IMR-90 (cell line): ENCODE measurements at regions not wholly inside any gene's neighbourhood (a gene's known extent, or its start where the extent isn't known, plus 50 kb on each side); places are given as distances from the start of the nearest gene placed in this dataset.

Experiments
- ATAC-seq: fragments of 200-7000 bp; cut with Tn5 transposase; 2 replicates; pipeline ENCODE4 v1.9.1; 2020; ENCODE audit warnings: low read depth, mild to moderate bottlenecking, moderate library complexity
- BruUV-seq: library from RNA; stranded (reverse); fragments of 400-500 nt; replicated peaks from 2 replicates; lab custom pipeline; 2021; lab: Mats Ljungman, UMichigan
- CTCF ChIA-PET: fragments of 300-600 bp; formaldehyde crosslinking; extraction: SDS; loops from one replicate; lab custom pipeline; 2021; ENCODE audit warnings: antibody characterized with exemption; lab: Yijun Ruan, JAX
- POLR2A ChIA-PET: fragments of 300-600 bp; sonication (Branson Sonifier 250); formaldehyde crosslinking; loops from one replicate; lab custom pipeline; 2022; ENCODE audit warnings: antibody characterized with exemption; ENCODE audit not compliant: unreplicated experiment; lab: Charles Lee
- DNase-seq: peaks from one replicate; pipeline ENCODE4 v3.0.0; 2013
- H2AFZ ChIP-seq: replicated peaks from 2 replicates; pipeline ENCODE3; 2013; ENCODE audit warnings: low read length, mild to moderate bottlenecking; ENCODE audit not compliant: poor library complexity
- H2AK5ac ChIP-seq: 2 replicates; pipeline ENCODE4 v1.6.1; 2013; ENCODE audit warnings: low read depth, low read length, inconsistent platforms
- H2AK9ac ChIP-seq: replicated peaks from 2 replicates; pipeline ENCODE3; 2013; ENCODE audit warnings: mild to moderate bottlenecking, low read depth, low read length, moderate library complexity; ENCODE audit not compliant: poor library complexity
- H2BK120ac ChIP-seq: 2 replicates; pipeline ENCODE4 v1.6.1; 2013; ENCODE audit warnings: low read depth, low read length, inconsistent platforms
- H2BK15ac ChIP-seq: 3 replicates; pipeline ENCODE4 v1.6.1; 2013; ENCODE audit warnings: low read depth, low read length, inconsistent platforms
- H2BK20ac ChIP-seq: 2 replicates; pipeline ENCODE4 v1.6.1; 2013; ENCODE audit warnings: low read depth, mild to moderate bottlenecking, inconsistent platforms, low read length, moderate library complexity
- H2BK5ac ChIP-seq: 2 replicates; pipeline ENCODE4 v1.6.1; 2013; ENCODE audit warnings: mild to moderate bottlenecking, low read depth, low read length, inconsistent platforms; ENCODE audit not compliant: poor library complexity, severe bottlenecking
- H3K14ac ChIP-seq: replicated peaks from 2 replicates; pipeline ENCODE4 v1.6.1; 2013; ENCODE audit warnings: low read depth, low read length, inconsistent platforms
- H3K18ac ChIP-seq: 2 replicates; pipeline ENCODE4 v1.6.1; 2013; ENCODE audit warnings: low read depth, low read length, control low read depth
- H3K23ac ChIP-seq: 2 replicates; pipeline ENCODE4 v1.6.1; 2013; ENCODE audit warnings: low read depth, low read length, inconsistent platforms
- H3K27ac ChIP-seq: 2 replicates; pipeline ENCODE4 v1.5.1; 2013; ENCODE audit warnings: mild to moderate bottlenecking, control low read depth, low read length; ENCODE audit not compliant: insufficient read depth
- H3K27me3 ChIP-seq: 2 replicates; pipeline ENCODE4 v1.6.1; 2013; ENCODE audit warnings: low read length; ENCODE audit not compliant: control insufficient read depth, insufficient read depth
- H3K36me3 ChIP-seq: 2 replicates; pipeline ENCODE4 v1.6.1; 2013; ENCODE audit warnings: low read length, mixed read lengths; ENCODE audit not compliant: control insufficient read depth, insufficient read depth
- H3K4ac ChIP-seq: 2 replicates; pipeline ENCODE4 v1.6.1; 2013; ENCODE audit warnings: low read depth, low read length, inconsistent platforms
- H3K4me1 ChIP-seq: 2 replicates; pipeline ENCODE4 v1.6.1; 2013; ENCODE audit warnings: low read length, mixed read lengths; ENCODE audit not compliant: control insufficient read depth, insufficient read depth
- H3K4me2 ChIP-seq: 2 replicates; pipeline ENCODE4 v1.6.1; 2013; ENCODE audit warnings: low read depth, mild to moderate bottlenecking, control low read depth, low read length, moderate library complexity
- H3K4me3 ChIP-seq: 2 replicates; pipeline ENCODE4 v1.5.1; 2013; ENCODE audit warnings: low read depth, mild to moderate bottlenecking, control low read depth, low read length, moderate library complexity; ENCODE audit not compliant: insufficient read depth
- H3K56ac ChIP-seq: 2 replicates; pipeline ENCODE4 v1.6.1; 2013; ENCODE audit warnings: low read length, inconsistent platforms; ENCODE audit not compliant: insufficient read depth; ENCODE audit errors: extremely low read depth
- H3K79me1 ChIP-seq, 2 experiments: 2 replicates each; pipeline ENCODE4 v1.6.1; 2013; ENCODE audit warnings: low read length in 2 of 2, inconsistent platforms in 1 of 2, low read depth in 1 of 2
- H3K9ac ChIP-seq: 2 replicates; pipeline ENCODE4 v1.6.1; 2013; ENCODE audit warnings: low read depth, low read length, control low read depth
- H3K9me1 ChIP-seq: 2 replicates; pipeline ENCODE4 v1.6.1; 2013; ENCODE audit warnings: low read length, inconsistent platforms; ENCODE audit not compliant: insufficient read depth
- H3K9me3 ChIP-seq: 2 replicates; pipeline ENCODE4 v1.6.1; 2013; ENCODE audit warnings: low read length; ENCODE audit not compliant: control insufficient read depth, insufficient read depth
- H4K20me1 ChIP-seq: 2 replicates; pipeline ENCODE4 v1.6.1; 2013; ENCODE audit warnings: low read length, inconsistent platforms; ENCODE audit not compliant: insufficient read depth
- H4K5ac ChIP-seq: 2 replicates; pipeline ENCODE4 v1.6.1; 2013; ENCODE audit warnings: mild to moderate bottlenecking, low read depth, low read length, control low read depth
- H4K8ac ChIP-seq, 2 experiments: 2 replicates each; pipeline ENCODE4 v1.6.1; 2013; ENCODE audit warnings: low read depth in 2 of 2, low read length in 2 of 2, control low read depth in 1 of 2, inconsistent platforms in 1 of 2
- H4K91ac ChIP-seq: 2 replicates; pipeline ENCODE4 v1.6.1; 2013; ENCODE audit warnings: low read depth, low read length, inconsistent platforms; ENCODE audit not compliant: insufficient read depth
- BHLHE40 ChIP-seq: fragments of 150-350 bp; IDR thresholded peaks from 2 replicates; pipeline ENCODE4 v1.6.1; 2016; ENCODE audit warnings: mild to moderate bottlenecking, low read depth, low read length
- CEBPB ChIP-seq: IDR thresholded peaks from 2 replicates; pipeline ENCODE4 v1.6.1; 2012; ENCODE audit warnings: low read depth, low read length, improper control_type of control experiment
- CHD1 ChIP-seq: IDR thresholded peaks from 2 replicates; pipeline ENCODE4 v1.6.1; 2012; ENCODE audit warnings: low read depth, low read length, improper control_type of control experiment
- CTCF ChIP-seq: conservative IDR thresholded peaks from 2 replicates; pipeline ENCODE4 v1.5.1; 2012; ENCODE audit warnings: mild to moderate bottlenecking, low read depth, low read length, improper control_type of control experiment
- ELK1 ChIP-seq: fragments of 150-350 bp; IDR thresholded peaks from 2 replicates; pipeline ENCODE4 v1.6.1; 2016; ENCODE audit warnings: low read depth, mild to moderate bottlenecking, low read length, moderate library complexity, borderline replicate concordance
- FOS ChIP-seq: fragments of 150-350 bp; IDR thresholded peaks from 2 replicates; pipeline ENCODE4 v1.6.1; 2016; ENCODE audit warnings: low read depth, low read length
- MAFK ChIP-seq: IDR thresholded peaks from 2 replicates; pipeline ENCODE4 v1.6.1; 2012; ENCODE audit warnings: low read depth, low read length, improper control_type of control experiment
- MAZ ChIP-seq: IDR thresholded peaks from 2 replicates; pipeline ENCODE4 v1.6.1; 2012; ENCODE audit warnings: low read depth, mild to moderate bottlenecking, low read length, improper control_type of control experiment, moderate library complexity, borderline replicate concordance
- MXI1 ChIP-seq: IDR thresholded peaks from 2 replicates; pipeline ENCODE4 v1.6.1; 2012; ENCODE audit warnings: low read depth, mild to moderate bottlenecking, low read length, moderate library complexity, borderline replicate concordance
- NFE2L2 ChIP-seq: fragments of 150-350 bp; IDR thresholded peaks from 2 replicates; pipeline ENCODE4 v1.6.1; 2016; ENCODE audit warnings: low read depth, mild to moderate bottlenecking, low read length
- POLR2A ChIP-seq: IDR thresholded peaks from 2 replicates; pipeline ENCODE4 v1.6.1; 2012; ENCODE audit warnings: mild to moderate bottlenecking, low read depth, low read length
- RAD21 ChIP-seq: IDR thresholded peaks from 2 replicates; pipeline ENCODE4 v1.6.1; 2012; ENCODE audit warnings: low read length, improper control_type of control experiment
- RCOR1 ChIP-seq: IDR thresholded peaks from 2 replicates; pipeline ENCODE4 v1.6.1; 2012; ENCODE audit warnings: mild to moderate bottlenecking, low read length, improper control_type of control experiment; ENCODE audit not compliant: insufficient replicate concordance
- RFX5 ChIP-seq: IDR thresholded peaks from 2 replicates; pipeline ENCODE4 v1.8.0; 2012; ENCODE audit warnings: low read depth, mild to moderate bottlenecking, low read length, moderate library complexity
- SMC3 ChIP-seq: fragments of 150-350 bp; IDR thresholded peaks from 2 replicates; pipeline ENCODE4 v1.6.1; 2016; ENCODE audit warnings: low read depth, mild to moderate bottlenecking, antibody characterized with exemption, low read length, moderate library complexity
- USF2 ChIP-seq: fragments of 150-350 bp; IDR thresholded peaks from 2 replicates; pipeline ENCODE4 v1.6.1; 2017; ENCODE audit warnings: mild to moderate bottlenecking, antibody characterized with exemption, low read length, low read depth
- WGBS, 2 experiments: methylation state at CpG; one replicate each; pipeline versions ENCODE4 v1.1.5 to v1.1.7; 2013; ENCODE audit warnings: missing lambda C conversion rate in 2 of 2; ENCODE audit not compliant: insufficient read length in 1 of 2; ENCODE audit errors: extremely low coverage in 2 of 2; 5-methylcytosine and 5-hydroxymethylcytosine counted together
- dilution Hi-C: fragments of 300-500 bp; cut with HindIII; formaldehyde crosslinking; loops from one replicate; pipeline ENCODE4 v1.14.3; 2018; ENCODE audit warnings: low sequenced_read_pairs; ENCODE audit not compliant: unreplicated experiment
- in situ Hi-C: fragments of 300-500 bp; cut with MboI; formaldehyde crosslinking; loops from 3 replicates; pipeline ENCODE4 v1.14.3; 2019; ENCODE audit warnings: low sequenced_read_pairs, inconsistent platforms, mixed read lengths
- intact Hi-C: fragments of 100-400 bp; cut with micrococcal nuclease; formaldehyde crosslinking; loops from 2 replicates; pipeline ENCODE4 v1.10.0; 2022

- ATAC-seq, result no peak
Observed at GRCh38 chr20:48489656-48490055, 338.1 kb downstream of the PREX1 start.

More at GRCh38 chr20:48489656-48490055, 338.1 kb downstream of the PREX1 start:
- Histone ChIP-seq H4K20me1 (no peaks in the 10 kb centered on the region), H3K36me3 (no peaks in the 10 kb centered on the region), H3K9ac (no peak overlapping the region), H2AFZ (no peak overlapping the region), H2BK20ac (no peak overlapping the region), H2AK9ac (no peak overlapping the region), H3K79me1 (no peaks in the 10 kb centered on the region), H3K4ac (no peak overlapping the region), H4K5ac (no peak overlapping the region), H2BK15ac (no peak overlapping the region), H3K27ac (no peak overlapping the region), H2AK5ac (no peak overlapping the region), H3K56ac (no peak overlapping the region), H2BK5ac (no peak overlapping the region), H3K9me1 (no peaks in the 10 kb centered on the region), H3K4me3 (no peak overlapping the region), H3K4me1 (no peaks in the 10 kb centered on the region), H3K9me3 (no peaks in the 10 kb centered on the region), H3K14ac (no peak overlapping the region), H2BK120ac (no peak overlapping the region), H3K18ac (no peak overlapping the region), H3K23ac (no peak overlapping the region), H3K27me3 (no peaks in the 10 kb centered on the region; the same call in 1 of the 2 replicates), H4K91ac (no peak overlapping the region), H3K4me2 (no peak overlapping the region), H4K8ac (no peak overlapping the region)
- in situ Hi-C loops (no loop called here), dilution Hi-C loops (no loop called here), intact Hi-C loops (no loop called here)
- no peak for TF ChIP-seq CHD1
- no peak for TF ChIP-seq USF2
- no peak for TF ChIP-seq CTCF
- TF ChIP-seq POLR2A, result no peak
- TF ChIP-seq MAZ, result no peak
- TF ChIP-seq NFE2L2, result no peak
- no peak for TF ChIP-seq BHLHE40
- TF ChIP-seq RCOR1, result no peak
- TF ChIP-seq MAFK, result no peak
- no peak for TF ChIP-seq MXI1
- TF ChIP-seq RFX5, result no peak
- TF ChIP-seq FOS, result no peak
- TF ChIP-seq RAD21, result no peak
- no peak for TF ChIP-seq ELK1
- no peak for TF ChIP-seq SMC3
- no peak for TF ChIP-seq CEBPB
- ChIA-PET CTCF (no interaction called here), POLR2A (no interaction called here)
- no TSS peak for BruUV-seq
- DNase-seq, result no peak
- WGBS, 2 experiments, result no CpG with 5 or more reads among the region's 8 CpGs
